ENCODE measurements at regions not wholly inside any gene's neighbourhood (a gene's known extent, or its start where the extent isn't known, plus 50 kb on each side); places are given as distances from the start of the nearest gene placed in this dataset.
"Not testable (repeated sequence)": the region's sequence is repeated elsewhere in the genome, so short reads cannot be mapped to it uniquely, and the experiment has no call there.

DNA sequence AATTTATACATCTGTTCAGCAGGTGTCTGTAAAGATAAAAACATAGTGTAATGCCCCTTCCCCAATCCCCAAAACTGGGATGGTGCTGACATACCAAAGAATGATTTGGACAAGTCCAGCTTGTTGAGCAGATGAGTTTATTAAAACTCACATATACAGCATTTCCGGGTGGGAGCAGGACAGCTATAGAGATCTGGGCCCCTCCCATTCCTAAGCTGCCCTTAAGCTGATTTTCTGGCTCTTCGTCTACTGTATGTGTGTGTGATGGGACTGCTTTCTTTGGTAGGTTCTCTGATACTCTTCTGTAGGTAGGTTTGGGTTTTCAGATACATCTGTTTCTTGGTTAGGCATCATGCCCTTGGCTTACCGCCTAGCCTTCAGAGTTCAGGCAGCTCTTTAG lies 703.7 kb upstream of the PCDH10 start:
- Mint-ChIP-seq H3K9me3 (peaks cover 26 to 33% of the 10 kb centered on the region in 2 experiments), H3K36me3 (ENCODE audit: insufficient read depth in 1 of 3, low read depth in 3 of 3) (peaks cover 21 to 33% (median 24%) of the 10 kb centered on the region in 3 experiments), H3K27ac (no peak overlapping the region), H3K4me1 (peaks cover 5 to 6% of the 10 kb centered on the region in 2 experiments), H3K27me3 (ENCODE audit: low read depth) (no peaks in the 10 kb centered on the region), H3K4me3 (no peak overlapping the region)
- Histone ChIP-seq H3K79me2 (ENCODE audit: insufficient read depth, low read length) (no peaks in the 10 kb centered on the region), H3K4me2 (ENCODE audit: insufficient read depth, insufficient read length, low read length) (no peak overlapping the region), H2BK12ac (ENCODE audit: insufficient read length, low read depth, low read length) (no peak overlapping the region), H2BK120ac (ENCODE audit: low read depth, low read length, poor library complexity, severe bottlenecking) (no peak overlapping the region), H4K8ac (replicated peaks; ENCODE audit: insufficient read length, low read depth, low read length) (no peak overlapping the region), H2BK15ac (ENCODE audit: low read depth, low read length) (no peak overlapping the region), H2AK5ac (ENCODE audit: insufficient read length, low read length) (no peak overlapping the region), H2BK20ac (ENCODE audit: low read depth, low read length, poor library complexity, severe bottlenecking) (no peak overlapping the region), H2AFZ (ENCODE audit: low read length) (no peak overlapping the region), H3K4ac (ENCODE audit: low read depth, low read length) (no peak overlapping the region), H3K79me1 (ENCODE audit: insufficient read depth, low read depth, low read length, poor library complexity, severe bottlenecking) (no peaks in the 10 kb centered on the region), H3T11ph (ENCODE audit: low read length) (no peak overlapping the region), H3K56ac (ENCODE audit: insufficient read length, low read depth, low read length) (no peak overlapping the region), H3K18ac (ENCODE audit: insufficient read length, low read depth, low read length) (no peak overlapping the region), H4K91ac (ENCODE audit: insufficient read length, low read depth, low read length) (no peak overlapping the region), H3K23ac (ENCODE audit: insufficient read length, low read depth, low read length) (no peak overlapping the region), H4K20me1 (ENCODE audit: control insufficient read depth, insufficient read depth, insufficient read length) (no peaks in the 10 kb centered on the region), H2BK5ac (ENCODE audit: insufficient read length, low read length) (no peak overlapping the region), H3K9ac (ENCODE audit: extremely low read depth, insufficient read length, low read length) (no peak overlapping the region), H3K27me3 (ENCODE audit: insufficient read depth, low read length) (no peaks in the 10 kb centered on the region), H3K9me3 (ENCODE audit: control insufficient read depth, low read depth, low read length) (no peaks in the 10 kb centered on the region), H3K14ac (ENCODE audit: insufficient read depth, low read length) (no peak overlapping the region), H4K5ac (ENCODE audit: insufficient read length, low read depth, low read length) (no peak overlapping the region), H3K4me1 (ENCODE audit: insufficient read depth, low read length) (no peaks in the 10 kb centered on the region), H3K27ac (ENCODE audit: insufficient read length, low read depth, low read length) (no peak overlapping the region), H3K23me2 (ENCODE audit: insufficient read length, low read depth, low read length, poor library complexity, severe bottlenecking) (no peaks in the 10 kb centered on the region)
- no peak for DNase-seq
- TF ChIP-seq, protein P1, sequence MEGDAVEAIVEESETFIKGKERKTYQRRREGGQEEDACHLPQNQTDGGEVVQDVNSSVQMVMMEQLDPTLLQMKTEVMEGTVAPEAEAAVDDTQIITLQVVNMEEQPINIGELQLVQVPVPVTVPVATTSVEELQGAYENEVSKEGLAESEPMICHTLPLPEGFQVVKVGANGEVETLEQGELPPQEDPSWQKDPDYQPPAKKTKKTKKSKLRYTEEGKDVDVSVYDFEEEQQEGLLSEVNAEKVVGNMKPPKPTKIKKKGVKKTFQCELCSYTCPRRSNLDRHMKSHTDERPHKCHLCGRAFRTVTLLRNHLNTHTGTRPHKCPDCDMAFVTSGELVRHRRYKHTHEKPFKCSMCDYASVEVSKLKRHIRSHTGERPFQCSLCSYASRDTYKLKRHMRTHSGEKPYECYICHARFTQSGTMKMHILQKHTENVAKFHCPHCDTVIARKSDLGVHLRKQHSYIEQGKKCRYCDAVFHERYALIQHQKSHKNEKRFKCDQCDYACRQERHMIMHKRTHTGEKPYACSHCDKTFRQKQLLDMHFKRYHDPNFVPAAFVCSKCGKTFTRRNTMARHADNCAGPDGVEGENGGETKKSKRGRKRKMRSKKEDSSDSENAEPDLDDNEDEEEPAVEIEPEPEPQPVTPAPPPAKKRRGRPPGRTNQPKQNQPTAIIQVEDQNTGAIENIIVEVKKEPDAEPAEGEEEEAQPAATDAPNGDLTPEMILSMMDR (conservative IDR thresholded peaks at IDR 0.05) = no peak
- no CpG with 5 or more reads among the region's 3 CpGs for WGBS (ENCODE audit: extremely low coverage, insufficient read length, low lambda C conversion rate)

DNA sequence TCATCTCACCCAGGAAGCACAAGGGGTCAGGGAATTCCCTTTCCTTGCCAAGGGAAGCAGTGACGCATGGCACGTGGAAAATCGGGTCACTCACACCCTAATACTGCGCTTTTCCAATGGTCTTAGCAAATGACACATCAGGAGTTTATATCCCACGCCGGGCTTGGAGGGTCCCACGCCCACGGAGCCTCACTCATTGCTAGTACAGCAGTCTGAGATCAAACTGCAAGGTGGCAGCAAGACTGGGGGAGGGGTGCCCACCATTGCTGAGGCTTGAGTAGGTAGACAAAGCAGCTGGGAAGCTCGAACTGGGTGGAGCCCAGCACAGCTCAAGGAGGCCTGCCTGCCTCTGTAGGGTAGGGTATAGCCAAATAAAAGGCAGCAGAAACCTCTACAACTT lies 691.1 kb upstream of the PCDH10 start:
- not testable (repeated sequence) for H4K91ac ChIP-seq (ENCODE audit: insufficient read length, low read depth, low read length); H3K27ac ChIP-seq (ENCODE audit: insufficient read length, low read depth, low read length); H3K79me1 ChIP-seq (ENCODE audit: insufficient read depth, low read depth, low read length, poor library complexity, severe bottlenecking); H2AK5ac ChIP-seq (ENCODE audit: insufficient read length, low read length); H3K9me3 ChIP-seq (ENCODE audit: control insufficient read depth, low read depth, low read length); H3K4me3 Mint-ChIP-seq; H3T11ph ChIP-seq (ENCODE audit: low read length); H2BK5ac ChIP-seq (ENCODE audit: insufficient read length, low read length); H3K27me3 Mint-ChIP-seq (ENCODE audit: low read depth); H3K23me2 ChIP-seq (ENCODE audit: insufficient read length, low read depth, low read length, poor library complexity, severe bottlenecking); H3K4me1 Mint-ChIP-seq; H3K4ac ChIP-seq (ENCODE audit: low read depth, low read length); H4K20me1 ChIP-seq (ENCODE audit: control insufficient read depth, insufficient read depth, insufficient read length); H3K56ac ChIP-seq (ENCODE audit: insufficient read length, low read depth, low read length); H2BK15ac ChIP-seq (ENCODE audit: low read depth, low read length); H3K18ac ChIP-seq (ENCODE audit: insufficient read length, low read depth, low read length); H3K4me1 ChIP-seq (ENCODE audit: insufficient read depth, low read length); H2BK12ac ChIP-seq (ENCODE audit: insufficient read length, low read depth, low read length); H2BK20ac ChIP-seq (ENCODE audit: low read depth, low read length, poor library complexity, severe bottlenecking); H3K14ac ChIP-seq (ENCODE audit: insufficient read depth, low read length); H2AFZ ChIP-seq (ENCODE audit: low read length); H4K5ac ChIP-seq (ENCODE audit: insufficient read length, low read depth, low read length); H3K4me2 ChIP-seq (ENCODE audit: insufficient read depth, insufficient read length, low read length); H2BK120ac ChIP-seq (ENCODE audit: low read depth, low read length, poor library complexity, severe bottlenecking); H3K27ac Mint-ChIP-seq; H4K8ac ChIP-seq (replicated peaks; ENCODE audit: insufficient read length, low read depth, low read length); H3K27me3 ChIP-seq (ENCODE audit: insufficient read depth, low read length); H3K23ac ChIP-seq (ENCODE audit: insufficient read length, low read depth, low read length); H3K79me2 ChIP-seq (ENCODE audit: insufficient read depth, low read length); H3K9ac ChIP-seq (ENCODE audit: extremely low read depth, insufficient read length, low read length); DNase-seq
- peaks cover 17 to 28% of the 10 kb centered on the region in 2 experiments; a peak in 4 of 5 replicates for H3K9me3 Mint-ChIP-seq
- WGBS (ENCODE audit: extremely low coverage, insufficient read length, low lambda C conversion rate) = no CpG with 5 or more reads among the region's 9 CpGs
- H3K36me3 Mint-ChIP-seq (ENCODE audit: insufficient read depth in 1 of 3, low read depth in 3 of 3) = peaks cover 9 to 26% (median 19%) of the 10 kb centered on the region in 3 experiments
